ENCODE measurements at regions not wholly inside any gene's neighbourhood (a gene's known extent, or its start where the extent isn't known, plus 50 kb on each side); places are given as distances from the start of the nearest gene placed in this dataset.
"Not testable (repeated sequence)": the region's sequence is repeated elsewhere in the genome, so short reads cannot be mapped to it uniquely, and the experiment has no call there.

GRCh38 chr3:28155631-28156030 is 85.8 kb upstream of the CMC1 start:
- no peak for DNase-seq

- DNase-seq: not testable (repeated sequence)
These were observed 84.8 kb upstream of the CMC1 start for GRCh38 chr3:28156599-28156998.

DNA sequence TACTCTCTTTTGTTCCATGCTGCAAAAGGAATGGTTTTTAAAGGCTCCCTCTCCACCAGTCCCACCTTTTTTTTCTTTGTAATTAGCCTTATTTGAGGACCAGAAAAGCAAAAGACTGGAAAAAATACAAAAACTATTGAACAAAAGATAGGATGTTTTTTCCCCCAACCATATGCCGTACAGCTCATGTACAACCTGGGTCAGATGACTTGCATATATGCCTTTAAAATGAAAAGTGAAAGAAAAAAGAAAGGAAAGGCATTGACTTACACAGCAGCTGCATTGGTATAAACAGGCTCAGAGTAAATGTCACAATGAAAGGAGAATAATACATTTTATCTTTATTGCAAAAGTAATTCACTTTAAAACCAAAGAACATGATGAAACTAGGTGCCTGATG is 69.5 kb upstream of the CMC1 start:
- DNase-seq: no peak

GRCh38 chr3:28172748-28173147 is 68.7 kb upstream of the CMC1 start:
- no peak for DNase-seq

DNA sequence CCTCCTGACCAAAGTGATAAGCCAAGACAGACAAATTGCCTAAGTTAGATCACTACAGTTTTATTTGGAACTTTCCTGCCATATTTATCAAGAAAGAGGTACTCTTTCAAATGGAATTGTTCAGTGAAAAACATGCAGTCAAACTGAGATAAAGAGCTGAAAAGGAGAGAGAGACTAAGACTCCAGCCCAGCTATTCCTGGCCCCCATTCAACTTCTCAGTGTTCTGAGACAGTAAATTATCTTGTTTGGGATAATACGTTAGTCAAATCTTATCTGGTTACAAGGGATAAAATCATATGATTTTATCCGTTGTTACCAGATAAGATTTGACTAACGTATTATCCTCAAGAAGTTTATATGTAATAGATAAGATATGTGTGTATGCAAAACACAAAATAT is 67.6 kb upstream of the CMC1 start:
- DNase-seq: no peak

GRCh38 chr3:28186748-28187147 is 54.7 kb upstream of the CMC1 start:
- DNase-seq: no peak

- DNase-seq: no peak
These were observed 52.7 kb upstream of the CMC1 start for GRCh38 chr3:28188686-28189085.

DNA sequence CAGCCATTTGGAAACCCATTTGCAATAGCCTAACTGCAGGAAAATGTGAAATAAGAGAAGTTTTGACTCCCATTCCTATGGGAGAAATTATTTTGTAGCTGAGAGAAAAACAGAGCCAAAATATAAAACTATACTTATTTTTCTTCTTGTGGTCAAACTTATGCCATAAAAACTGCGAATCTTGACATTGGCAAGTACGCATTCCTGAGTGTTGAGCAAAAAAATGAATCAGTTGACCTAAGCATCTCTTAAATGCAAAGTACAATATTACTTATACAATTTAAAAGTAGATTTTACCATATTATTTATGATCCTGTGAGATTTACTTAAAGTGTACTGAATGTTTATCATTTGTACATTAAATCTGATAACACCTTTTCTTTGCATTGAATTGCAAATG is 50.1 kb upstream of the CMC1 start:
- DNase-seq: no peak
